ENCODE measurements at regions not wholly inside any gene's neighbourhood (a gene's known extent, or its start where the extent isn't known, plus 50 kb on each side); places are given as distances from the start of the nearest gene placed in this dataset.

DNA sequence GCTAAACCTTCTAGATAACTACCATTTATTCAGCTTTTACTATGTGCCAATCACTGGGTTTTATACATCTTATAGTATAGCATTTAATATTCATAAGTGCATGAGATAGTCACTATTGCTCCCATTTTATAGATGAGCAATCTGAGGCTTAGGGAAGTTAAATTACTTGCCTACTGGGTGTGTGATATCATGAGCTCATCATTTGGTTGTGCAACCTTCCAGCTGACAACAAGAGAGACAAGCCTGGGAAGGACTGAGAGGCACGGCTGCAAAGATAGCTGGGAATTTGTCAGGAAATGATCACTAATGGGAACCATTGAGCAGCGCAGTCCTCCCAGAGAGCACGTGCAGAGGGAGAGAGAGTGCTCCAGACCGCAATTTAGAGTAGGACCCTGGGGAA, 481.6 kb upstream of the KIF2A start:
- ChIA-PET CTCF (no interaction called here), POLR2A (no interaction called here)
- no peak for DNase-seq (ENCODE audit: extremely low spot score)
- TF ChIP-seq BHLHE40 (IDR thresholded peaks at IDR 0.05; ENCODE audit: borderline replicate concordance) = no peak
- TF ChIP-seq SUZ12 (IDR thresholded peaks at IDR 0.05) = no peak
- TF ChIP-seq NFRKB (IDR thresholded peaks at IDR 0.05) = no peak
- TF ChIP-seq FOXA1 (IDR thresholded peaks at IDR 0.05) = no peak
- no peak for TF ChIP-seq FOXK2 (IDR thresholded peaks at IDR 0.05)
- no peak for TF ChIP-seq ARNT (IDR thresholded peaks at IDR 0.05)
- no peak for TF ChIP-seq ZNF384 (IDR thresholded peaks at IDR 0.05)
- TF ChIP-seq LEF1 (IDR thresholded peaks at IDR 0.05; ENCODE audit: borderline replicate concordance) = no peak
- TF ChIP-seq TARDBP (IDR thresholded peaks at IDR 0.05) = no peak
- no peak for TF ChIP-seq L3MBTL2 (conservative IDR thresholded peaks at IDR 0.05)

DNA sequence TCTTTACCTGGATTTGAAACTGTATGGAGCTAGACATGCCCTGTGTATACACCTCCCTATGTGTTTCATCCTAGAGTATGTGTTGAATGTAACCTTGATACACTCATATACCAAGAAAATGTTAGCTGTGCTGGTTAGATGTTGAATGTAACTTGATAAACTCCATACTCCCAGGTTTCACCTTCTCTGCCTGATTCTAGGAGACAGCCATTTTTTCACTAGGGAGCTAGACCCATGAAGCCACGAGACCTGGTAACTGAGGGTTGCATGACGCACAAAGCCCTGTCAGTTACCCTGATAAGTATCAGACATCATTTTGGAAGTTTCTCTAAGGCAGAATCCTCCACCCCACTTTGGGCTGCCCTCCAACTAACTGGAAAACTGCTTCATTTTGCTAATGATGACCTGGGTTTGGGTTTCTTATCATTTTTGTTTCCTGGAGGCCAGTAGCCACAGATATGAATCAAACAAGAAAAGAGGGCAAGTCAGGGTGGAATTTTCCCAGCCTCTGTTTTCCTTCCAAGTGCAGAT, 478.5 kb upstream of the KIF2A start:
- TF ChIP-seq SUZ12 (IDR thresholded peaks at IDR 0.05) = no peak
- TF ChIP-seq TARDBP (IDR thresholded peaks at IDR 0.05) = no peak
- no peak for TF ChIP-seq ZNF384 (IDR thresholded peaks at IDR 0.05)
- TF ChIP-seq FOXA1 (IDR thresholded peaks at IDR 0.05) = no peak
- TF ChIP-seq, protein P1, sequence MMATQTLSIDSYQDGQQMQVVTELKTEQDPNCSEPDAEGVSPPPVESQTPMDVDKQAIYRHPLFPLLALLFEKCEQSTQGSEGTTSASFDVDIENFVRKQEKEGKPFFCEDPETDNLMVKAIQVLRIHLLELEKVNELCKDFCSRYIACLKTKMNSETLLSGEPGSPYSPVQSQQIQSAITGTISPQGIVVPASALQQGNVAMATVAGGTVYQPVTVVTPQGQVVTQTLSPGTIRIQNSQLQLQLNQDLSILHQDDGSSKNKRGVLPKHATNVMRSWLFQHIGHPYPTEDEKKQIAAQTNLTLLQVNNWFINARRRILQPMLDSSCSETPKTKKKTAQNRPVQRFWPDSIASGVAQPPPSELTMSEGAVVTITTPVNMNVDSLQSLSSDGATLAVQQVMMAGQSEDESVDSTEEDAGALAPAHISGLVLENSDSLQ (IDR thresholded peaks at IDR 0.05) = no peak
- TF ChIP-seq FOXK2 (IDR thresholded peaks at IDR 0.05) = no peak
- no peak for TF ChIP-seq CTBP1 (IDR thresholded peaks at IDR 0.05; ENCODE audit: borderline replicate concordance)
- TF ChIP-seq BHLHE40 (IDR thresholded peaks at IDR 0.05; ENCODE audit: borderline replicate concordance) = no peak
- TF ChIP-seq HDGF (IDR thresholded peaks at IDR 0.05; ENCODE audit: borderline replicate concordance) = no peak
- TF ChIP-seq ARNT (IDR thresholded peaks at IDR 0.05) = no peak
- TF ChIP-seq SP1 (IDR thresholded peaks at IDR 0.05) = no peak
- TF ChIP-seq NFRKB (IDR thresholded peaks at IDR 0.05) = no peak
- no peak for TF ChIP-seq LEF1 (IDR thresholded peaks at IDR 0.05; ENCODE audit: borderline replicate concordance)
- no peak for TF ChIP-seq FOXM1 (IDR thresholded peaks at IDR 0.05; ENCODE audit: borderline replicate concordance)
- no peak for TF ChIP-seq ELF4 (IDR thresholded peaks at IDR 0.05)
- CTCF ChIA-PET = no interaction called here
- DNase-seq (ENCODE audit: extremely low spot score) = no peak
- POLR2A ChIA-PET = no interaction called here

DNA sequence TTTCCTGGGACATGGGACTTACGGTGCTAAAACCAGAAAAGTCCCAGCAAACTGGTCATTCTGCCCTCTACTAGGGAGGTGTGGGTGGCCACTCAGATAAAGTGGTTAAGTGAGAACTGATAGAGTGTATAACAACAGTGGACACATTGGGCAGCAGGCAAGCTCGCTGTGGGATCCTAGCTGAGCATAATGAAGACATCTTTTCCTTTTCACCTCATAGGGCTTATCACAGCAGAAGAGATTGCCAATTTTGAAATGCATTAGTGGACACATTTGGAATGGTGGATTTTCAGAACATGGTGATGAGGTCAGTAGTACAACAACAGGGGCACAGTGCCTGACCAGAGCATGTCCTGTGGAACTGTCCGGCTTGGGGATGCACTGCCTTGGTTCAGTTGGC, 477.1 kb upstream of the KIF2A start:
- CTCF ChIA-PET = no interaction called here

DNA sequence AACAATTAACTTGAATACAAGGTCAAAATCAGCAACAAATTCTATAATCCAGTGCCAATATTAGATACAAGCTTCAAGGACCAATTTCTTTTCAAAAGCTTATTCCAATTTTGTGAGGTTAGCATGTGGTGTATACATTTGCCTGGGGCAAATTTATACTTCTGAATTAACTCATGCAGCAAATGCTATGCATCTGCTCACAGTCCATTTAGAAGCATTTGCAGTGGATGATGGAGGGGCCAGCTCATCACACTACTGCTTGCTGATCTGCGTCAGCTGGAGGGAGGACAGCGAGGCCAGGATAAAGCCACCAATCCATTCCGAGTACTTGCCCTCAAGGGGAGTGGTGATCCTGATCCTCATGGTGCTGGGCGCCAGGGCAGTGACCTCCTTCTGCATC, 474.3 kb upstream of the KIF2A start:
- POLR2A ChIA-PET = no interaction called here
- TF ChIP-seq L3MBTL2 (conservative IDR thresholded peaks at IDR 0.05) (no peak), SUZ12 (IDR thresholded peaks at IDR 0.05) (no peak), FOXK2 (IDR thresholded peaks at IDR 0.05) (no peak), ELF4 (IDR thresholded peaks at IDR 0.05) (no peak), FOXM1 (IDR thresholded peaks at IDR 0.05; ENCODE audit: borderline replicate concordance) (no peak), LEF1 (IDR thresholded peaks at IDR 0.05; ENCODE audit: borderline replicate concordance) (no peak), TARDBP (IDR thresholded peaks at IDR 0.05) (no peak), NFRKB (IDR thresholded peaks at IDR 0.05) (no peak), ZNF384 (IDR thresholded peaks at IDR 0.05) (no peak), BHLHE40 (IDR thresholded peaks at IDR 0.05; ENCODE audit: borderline replicate concordance) (no peak)
- CTCF ChIA-PET = no interaction called here
- DNase-seq (ENCODE audit: extremely low spot score) = no peak

More for the DNA sequence above, 477.1 kb upstream of the KIF2A start:
- no peak for DNase-seq (ENCODE audit: extremely low spot score)
- POLR2A ChIA-PET = no interaction called here
- TF ChIP-seq SP1 (IDR thresholded peaks at IDR 0.05) (no peak), TARDBP (IDR thresholded peaks at IDR 0.05) (no peak), HDGF (IDR thresholded peaks at IDR 0.05; ENCODE audit: borderline replicate concordance) (no peak), ELF4 (IDR thresholded peaks at IDR 0.05) (no peak), FOXM1 (IDR thresholded peaks at IDR 0.05; ENCODE audit: borderline replicate concordance) (no peak), CTBP1 (IDR thresholded peaks at IDR 0.05; ENCODE audit: borderline replicate concordance) (no peak), L3MBTL2 (conservative IDR thresholded peaks at IDR 0.05) (no peak), NFRKB (IDR thresholded peaks at IDR 0.05) (no peak), ZNF384 (IDR thresholded peaks at IDR 0.05) (no peak), LEF1 (IDR thresholded peaks at IDR 0.05; ENCODE audit: borderline replicate concordance) (no peak), ARNT (IDR thresholded peaks at IDR 0.05) (no peak), FOXA1 (IDR thresholded peaks at IDR 0.05) (no peak), FOXK2 (IDR thresholded peaks at IDR 0.05) (no peak), BHLHE40 (IDR thresholded peaks at IDR 0.05; ENCODE audit: borderline replicate concordance) (no peak)
- TF ChIP-seq, protein P1 (IDR thresholded peaks at IDR 0.05) = no peak

DNA sequence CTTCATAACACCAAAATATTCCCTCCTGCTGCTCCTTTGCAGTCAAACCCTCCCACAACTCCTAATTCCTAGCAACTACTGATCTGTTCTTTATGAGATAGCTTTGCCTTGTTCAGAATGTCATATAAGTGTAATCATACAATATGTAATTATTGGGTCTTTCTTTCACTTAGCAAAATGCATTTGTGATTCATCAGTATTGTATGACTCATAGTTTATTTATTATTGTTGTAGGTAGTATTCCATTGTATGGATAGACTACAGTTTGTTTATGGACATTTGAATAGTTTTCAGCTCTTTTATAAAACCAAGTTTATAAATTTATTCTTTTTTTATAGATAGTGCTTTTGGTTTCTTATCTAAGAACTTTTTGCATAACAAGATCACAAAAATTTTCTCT, 468.2 kb upstream of the KIF2A start:
- no peak for DNase-seq (ENCODE audit: extremely low spot score)
- no peak for TF ChIP-seq ELF4 (IDR thresholded peaks at IDR 0.05)
- no peak for TF ChIP-seq BHLHE40 (IDR thresholded peaks at IDR 0.05; ENCODE audit: borderline replicate concordance)
- no peak for TF ChIP-seq NFRKB (IDR thresholded peaks at IDR 0.05)
- no peak for TF ChIP-seq L3MBTL2 (conservative IDR thresholded peaks at IDR 0.05)
- TF ChIP-seq FOXM1 (IDR thresholded peaks at IDR 0.05; ENCODE audit: borderline replicate concordance) = no peak
- TF ChIP-seq, protein P1 (IDR thresholded peaks at IDR 0.05) = no peak
- no peak for TF ChIP-seq HDGF (IDR thresholded peaks at IDR 0.05; ENCODE audit: borderline replicate concordance)
- no peak for TF ChIP-seq LEF1 (IDR thresholded peaks at IDR 0.05; ENCODE audit: borderline replicate concordance)
- TF ChIP-seq ARNT (IDR thresholded peaks at IDR 0.05) = no peak
- TF ChIP-seq ZNF384 (IDR thresholded peaks at IDR 0.05) = no peak
- no peak for TF ChIP-seq FOXA1 (IDR thresholded peaks at IDR 0.05)
- no peak for TF ChIP-seq SUZ12 (IDR thresholded peaks at IDR 0.05)
- no peak for TF ChIP-seq TARDBP (IDR thresholded peaks at IDR 0.05)
- TF ChIP-seq SP1 (IDR thresholded peaks at IDR 0.05) = no peak
- TF ChIP-seq FOXK2 (IDR thresholded peaks at IDR 0.05) = no peak
- no peak for TF ChIP-seq CTBP1 (IDR thresholded peaks at IDR 0.05; ENCODE audit: borderline replicate concordance)
- CTCF ChIA-PET = no interaction called here
- POLR2A ChIA-PET = no interaction called here

DNA sequence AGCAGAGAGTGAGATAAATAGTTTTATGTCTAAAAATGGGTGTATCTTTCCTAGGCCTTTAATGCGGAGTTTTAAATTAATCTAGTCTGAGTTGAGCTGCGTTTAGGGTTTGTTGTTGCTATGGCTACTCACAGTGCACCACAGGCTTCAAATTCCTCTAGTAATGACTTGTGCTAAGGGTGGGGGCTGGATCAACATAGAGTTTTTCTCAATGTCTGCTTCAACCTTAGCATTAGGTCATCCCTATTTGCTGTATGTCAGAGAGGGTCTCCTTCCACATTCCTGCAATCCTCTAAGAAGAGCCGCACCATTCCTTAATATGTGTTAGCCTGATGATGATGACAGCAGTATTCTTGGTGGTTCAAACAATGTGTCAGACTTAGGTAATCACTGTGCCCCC, 465.6 kb upstream of the KIF2A start:
- CTCF ChIA-PET = no interaction called here
- TF ChIP-seq HDGF (IDR thresholded peaks at IDR 0.05; ENCODE audit: borderline replicate concordance) = no peak
- no peak for TF ChIP-seq BHLHE40 (IDR thresholded peaks at IDR 0.05; ENCODE audit: borderline replicate concordance)
- TF ChIP-seq SUZ12 (IDR thresholded peaks at IDR 0.05) = no peak
- TF ChIP-seq ELF4 (IDR thresholded peaks at IDR 0.05) = no peak
- no peak for TF ChIP-seq ZNF384 (IDR thresholded peaks at IDR 0.05)
- no peak for TF ChIP-seq FOXM1 (IDR thresholded peaks at IDR 0.05; ENCODE audit: borderline replicate concordance)
- no peak for TF ChIP-seq FOXA1 (IDR thresholded peaks at IDR 0.05)
- TF ChIP-seq LEF1 (IDR thresholded peaks at IDR 0.05; ENCODE audit: borderline replicate concordance) = no peak
- TF ChIP-seq SP1 (IDR thresholded peaks at IDR 0.05) = no peak
- TF ChIP-seq, protein P1 (IDR thresholded peaks at IDR 0.05) = no peak
- no peak for TF ChIP-seq TARDBP (IDR thresholded peaks at IDR 0.05)
- no peak for TF ChIP-seq CTBP1 (IDR thresholded peaks at IDR 0.05; ENCODE audit: borderline replicate concordance)
- DNase-seq (ENCODE audit: extremely low spot score) = no peak
- POLR2A ChIA-PET = no interaction called here
